Middle frontal gyrus (tissue), 1 donor: ENCODE measurements at regions not wholly inside any gene's neighbourhood (a gene's known extent, or its start where the extent isn't known, plus 50 kb on each side); places are given as distances from the start of the nearest gene placed in this dataset.
"Not testable (repeated sequence)": the region's sequence is repeated elsewhere in the genome, so short reads cannot be mapped to it uniquely, and the experiment has no call there.

ENCODE experiments used
- DNase-seq: peaks from one replicate; pipeline ENCODE4 v3.0.0-alpha.2; 2015; ENCODE audit warnings: low spot score; ENCODE audit errors: extremely low spot score

- DNase-seq = no peak
These were observed 184.5 kb upstream of the PDE10A start for GRCh38 chr6:165847407-165848085.

- DNase-seq = no peak
These were observed 183.3 kb upstream of the PDE10A start for GRCh38 chr6:165846123-165846966.

GRCh38 chr6:165845493-165845892, 182.5 kb upstream of the PDE10A start:
- no peak for DNase-seq

- no peak for DNase-seq
These were observed 181.8 kb upstream of the PDE10A start for GRCh38 chr6:165844801-165845364.

GRCh38 chr6:165844232-165844631, 181.2 kb upstream of the PDE10A start:
- no peak for DNase-seq

- no peak for DNase-seq
These were observed 180.6 kb upstream of the PDE10A start for GRCh38 chr6:165843568-165844113.

- DNase-seq = no peak
These were observed 180.1 kb upstream of the PDE10A start for GRCh38 chr6:165843121-165843520.

- no peak for DNase-seq
These were observed 179.4 kb upstream of the PDE10A start for GRCh38 chr6:165842281-165842936.

- DNase-seq = no peak
These were observed 178.1 kb upstream of the PDE10A start for GRCh38 chr6:165841153-165841558.

GRCh38 chr6:165837948-165838745, 175.1 kb upstream of the PDE10A start:
- no peak for DNase-seq

GRCh38 chr6:165836648-165837047, 173.6 kb upstream of the PDE10A start:
- not testable (repeated sequence) for DNase-seq

- DNase-seq = no peak
These were observed 172.4 kb upstream of the PDE10A start for GRCh38 chr6:165835410-165835851.

- no peak for DNase-seq
These were observed 171.7 kb upstream of the PDE10A start for GRCh38 chr6:165834613-165835259.

- DNase-seq = no peak
These were observed 170.3 kb upstream of the PDE10A start for GRCh38 chr6:165833355-165833754.

GRCh38 chr6:165831812-165832510, 168.9 kb upstream of the PDE10A start:
- no peak for DNase-seq

- no peak for DNase-seq
These were observed 167.7 kb upstream of the PDE10A start for GRCh38 chr6:165830761-165831160.

GRCh38 chr6:165829376-165829775, 166.3 kb upstream of the PDE10A start:
- no peak for DNase-seq

GRCh38 chr6:165827190-165827518, 164.1 kb upstream of the PDE10A start:
- no peak for DNase-seq

- DNase-seq = no peak
These were observed 163.6 kb upstream of the PDE10A start for GRCh38 chr6:165826487-165827189.
